Astrocyte of the hippocampus (primary cell): ENCODE measurements at regions not wholly inside any gene's neighbourhood (a gene's known extent, or its start where the extent isn't known, plus 50 kb on each side); places are given as distances from the start of the nearest gene placed in this dataset.

Source experiments
- DNase-seq: peaks from one replicate; pipeline ENCODE4 v3.0.0; 2011; ENCODE audit warnings: low read depth, low spot score

DNA sequence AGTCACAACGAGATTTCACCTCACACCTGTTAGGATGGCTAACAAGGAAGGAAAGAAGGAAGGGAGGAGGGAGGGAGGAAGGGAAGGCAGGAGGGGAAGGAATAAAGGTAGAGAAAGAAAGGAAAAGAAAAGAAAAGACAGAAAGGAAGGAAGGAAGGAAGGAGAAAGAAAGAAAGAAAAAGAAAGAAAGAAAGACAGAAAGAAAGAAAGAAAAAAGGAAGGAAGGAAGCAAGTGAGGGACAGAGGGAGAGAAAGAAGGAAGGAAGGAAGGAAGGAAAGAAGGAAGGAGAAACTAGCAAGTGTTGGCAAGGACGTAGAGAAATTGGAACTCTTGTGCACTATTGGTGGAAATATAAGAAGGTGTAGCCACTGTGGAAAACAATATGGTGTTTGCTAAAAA, 52.2 kb downstream of the CCDC185 start:
- DNase-seq = no peak

DNA sequence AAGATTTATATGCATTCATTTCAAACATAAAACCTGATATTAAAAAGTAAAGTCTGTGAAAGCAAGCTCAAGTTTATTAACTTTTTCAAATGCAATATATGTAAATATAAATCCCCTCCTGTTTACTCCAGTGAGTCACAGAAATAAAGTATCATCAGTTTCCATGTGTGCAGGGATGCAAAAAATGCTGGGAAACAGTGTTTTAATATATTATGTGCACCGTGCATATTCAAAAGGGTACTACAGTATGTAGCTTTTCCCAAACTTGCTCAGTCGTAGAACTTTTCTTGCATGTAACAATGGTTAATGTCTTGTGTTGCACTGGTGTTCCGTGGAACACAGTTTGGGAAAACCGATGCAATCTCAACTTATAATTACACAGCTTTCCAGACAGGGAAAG, 60.7 kb downstream of the CCDC185 start:
- DNase-seq = no peak

DNA sequence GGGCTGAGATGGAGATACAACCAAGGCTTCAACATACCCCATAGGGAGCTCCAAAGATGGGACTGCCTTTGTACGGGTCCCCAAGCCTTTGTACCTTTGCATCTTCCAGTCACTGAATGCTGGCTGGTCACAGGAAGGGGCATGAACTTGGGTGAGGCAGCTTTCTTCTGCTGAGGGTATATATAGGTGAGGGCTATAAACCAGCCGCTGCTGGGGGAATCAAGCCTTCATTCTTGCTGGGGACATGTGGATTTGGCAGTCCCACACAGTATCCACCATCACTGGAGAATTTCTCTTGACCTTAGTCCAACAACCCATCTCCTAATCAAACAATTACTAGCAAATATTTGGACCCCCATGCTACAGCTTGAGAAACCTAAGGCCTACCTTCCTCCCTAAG, 61.7 kb downstream of the CCDC185 start:
- DNase-seq = no peak

DNA sequence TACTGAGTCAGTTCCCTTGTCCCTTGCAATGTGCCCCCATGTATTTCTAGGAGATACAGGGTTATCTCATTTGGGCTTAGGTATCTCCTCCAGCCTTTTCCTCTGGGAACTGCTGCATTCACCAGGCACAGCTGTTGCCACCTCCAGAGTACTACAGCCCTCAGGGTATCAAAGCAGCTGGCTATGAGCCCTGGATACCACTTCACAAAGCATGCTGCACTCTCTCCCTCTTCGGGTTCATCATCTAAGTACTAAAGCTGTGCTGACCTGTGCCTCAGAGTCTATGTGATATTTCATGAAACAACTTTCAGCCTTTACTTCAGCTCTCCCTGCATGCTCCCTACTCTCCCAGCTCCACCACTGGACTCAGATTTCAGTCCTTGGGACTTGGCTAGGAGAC, 62.3 kb downstream of the CCDC185 start:
- no peak for DNase-seq

DNA sequence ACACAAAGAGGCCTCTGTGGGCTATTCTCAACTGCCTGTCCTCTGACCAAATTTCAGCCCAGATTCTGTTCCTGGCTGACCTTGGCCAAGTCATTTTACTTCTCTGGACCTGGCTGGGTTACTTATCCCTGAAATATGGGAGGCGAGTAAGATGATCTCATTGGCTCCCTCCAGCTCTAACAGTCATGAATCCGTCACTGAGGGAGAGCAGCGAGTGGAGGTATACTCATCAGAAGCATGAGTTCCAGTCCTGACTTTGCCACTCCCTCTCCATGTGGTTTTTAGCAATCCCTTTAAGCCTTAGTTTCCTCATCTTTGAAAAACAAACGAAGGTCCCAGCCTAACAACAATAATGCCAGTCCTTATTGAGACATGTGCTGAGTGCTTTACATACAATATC, 63.5 kb downstream of the CCDC185 start:
- DNase-seq = no peak

DNA sequence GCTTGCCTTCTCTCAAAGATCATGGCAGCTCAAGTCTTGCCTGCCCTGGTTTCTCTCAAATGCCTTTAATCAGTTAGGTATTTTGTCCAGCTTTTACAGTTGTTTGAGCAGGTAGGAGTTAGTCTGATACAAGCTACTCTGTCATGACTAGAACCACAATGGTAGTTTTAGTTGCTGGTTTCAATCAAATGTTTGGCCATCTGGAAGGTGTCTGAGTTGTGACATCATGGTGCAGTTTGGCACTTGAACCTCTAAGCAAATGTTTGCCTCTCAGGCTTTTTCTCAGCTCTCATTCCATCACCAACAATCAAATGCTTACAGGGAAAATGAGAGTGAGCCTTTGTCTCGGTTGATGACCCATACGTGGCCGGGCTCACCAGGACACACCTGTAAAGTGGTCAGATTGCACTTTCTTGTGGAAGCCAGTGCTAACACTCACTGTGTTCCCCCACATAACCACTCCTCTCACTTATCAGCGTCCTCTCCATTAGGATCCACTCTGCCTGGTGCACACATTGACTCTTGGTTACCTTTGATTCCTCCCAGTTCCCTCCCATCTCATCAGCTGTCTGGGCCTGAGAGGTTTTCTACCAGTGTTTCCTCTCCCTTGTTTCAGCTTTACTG, 67.5 kb downstream of the CCDC185 start:
- DNase-seq = no peak

DNA sequence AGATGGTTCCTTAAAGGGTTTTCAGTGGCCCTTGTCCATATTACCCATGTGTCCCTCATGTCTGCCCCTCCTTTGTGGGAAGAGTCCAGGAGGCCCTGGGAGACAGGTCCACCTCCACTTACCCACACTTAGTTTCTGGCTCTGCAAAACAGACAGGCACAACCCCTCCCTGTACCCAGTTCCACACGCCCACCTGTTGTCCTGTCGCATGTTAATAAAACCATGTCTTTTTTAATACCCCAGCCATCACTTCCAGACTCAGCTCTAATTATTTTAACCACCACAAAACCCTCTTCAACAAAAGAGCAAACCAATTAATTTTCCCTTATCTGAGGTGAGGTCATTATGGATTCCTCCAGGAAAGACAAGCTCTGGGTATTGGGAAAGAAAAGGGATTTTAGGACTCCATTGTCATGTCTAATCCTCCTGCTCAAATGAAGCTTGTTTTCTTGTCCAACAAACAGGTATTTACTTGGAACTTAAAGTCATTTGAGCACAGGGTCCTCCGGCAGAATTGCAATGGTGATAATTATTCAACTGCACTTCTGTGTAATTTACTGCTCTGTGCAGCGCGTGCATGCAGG, 68.9 kb downstream of the CCDC185 start:
- DNase-seq = no peak

DNA sequence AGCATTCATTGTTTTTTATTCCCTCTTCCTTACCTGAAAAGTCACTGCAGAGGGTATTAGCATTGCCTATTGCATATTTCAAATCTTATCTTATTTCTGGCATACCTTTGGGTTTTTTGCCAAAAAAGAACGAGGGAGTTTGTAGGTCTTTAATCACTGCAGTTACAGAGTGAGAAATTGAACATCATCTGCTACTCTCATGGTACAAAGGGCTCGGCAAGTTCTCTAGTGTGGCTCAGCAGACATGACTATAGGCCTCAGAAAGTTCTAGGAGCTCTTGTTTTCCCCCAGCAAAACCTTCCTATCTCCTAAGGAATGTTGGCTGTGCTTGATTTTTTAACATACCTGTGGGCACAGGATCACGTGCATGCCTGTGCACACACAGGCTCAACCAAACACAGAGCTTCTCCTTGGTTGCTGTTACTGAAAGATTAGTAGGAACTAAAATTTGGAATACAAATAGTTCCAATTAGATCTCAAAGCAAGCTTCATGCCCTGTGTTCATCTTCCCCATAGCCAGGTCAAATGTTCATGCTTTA, 69.7 kb downstream of the CCDC185 start:
- no peak for DNase-seq

DNA sequence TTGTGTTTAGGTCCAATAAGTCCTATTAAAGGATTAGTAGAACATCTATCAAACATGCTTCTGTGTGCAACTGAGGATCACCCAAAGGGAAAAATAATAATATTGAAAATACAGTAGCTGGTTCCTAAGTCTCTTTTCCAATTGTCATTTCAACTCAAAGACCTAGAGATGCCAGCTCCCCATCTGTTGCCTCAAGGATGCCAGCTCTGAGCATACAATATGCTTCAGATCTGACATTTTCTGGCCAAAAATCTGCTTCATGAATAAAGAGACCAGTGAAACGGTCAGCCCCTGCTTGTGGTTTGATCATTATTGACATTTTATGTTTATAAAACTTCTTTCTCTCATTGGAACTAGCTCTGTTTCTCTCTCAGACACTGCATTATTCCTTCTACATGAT, 72.9 kb downstream of the CCDC185 start:
- DNase-seq = no peak

DNA sequence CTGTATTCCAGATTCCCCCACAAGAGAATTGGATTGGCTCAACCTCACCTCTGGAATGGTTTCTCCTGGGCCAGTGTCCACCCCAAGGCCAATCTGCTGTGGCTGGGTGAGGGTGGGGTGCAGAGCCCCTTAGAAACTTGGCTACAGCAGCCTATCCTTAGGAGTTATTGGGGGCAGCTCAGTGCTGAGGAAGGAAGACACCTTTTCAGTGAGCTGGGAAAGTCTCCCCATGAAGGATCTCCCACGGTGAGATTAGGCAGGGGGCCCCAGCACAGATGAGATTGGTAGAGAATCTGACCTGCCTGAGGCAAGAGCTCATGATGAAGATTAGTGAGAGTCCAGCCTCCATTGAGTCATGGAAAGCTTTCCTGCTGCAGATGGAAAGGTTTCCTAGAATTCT, 78.4 kb downstream of the CCDC185 start:
- no peak for DNase-seq

DNA sequence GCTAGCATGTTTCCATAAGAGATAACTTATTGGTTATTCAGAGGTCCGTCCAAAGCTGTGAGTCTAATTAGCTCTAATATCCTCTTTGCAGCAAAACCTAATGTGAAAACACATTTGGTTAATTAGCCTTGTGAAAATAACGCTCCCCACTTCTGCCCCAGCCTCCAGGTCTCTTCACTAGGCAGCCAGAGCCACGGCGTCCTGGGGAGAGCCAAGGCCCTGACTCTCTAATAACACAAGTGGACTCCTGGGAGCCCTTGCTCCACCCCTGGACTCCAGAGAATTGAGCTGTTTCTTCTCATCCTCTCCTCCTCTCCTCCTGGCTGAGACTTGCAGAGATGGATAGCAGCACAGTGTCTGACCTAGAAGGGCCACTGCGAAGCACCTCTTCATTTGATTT, 78.8 kb downstream of the CCDC185 start:
- no peak for DNase-seq

DNA sequence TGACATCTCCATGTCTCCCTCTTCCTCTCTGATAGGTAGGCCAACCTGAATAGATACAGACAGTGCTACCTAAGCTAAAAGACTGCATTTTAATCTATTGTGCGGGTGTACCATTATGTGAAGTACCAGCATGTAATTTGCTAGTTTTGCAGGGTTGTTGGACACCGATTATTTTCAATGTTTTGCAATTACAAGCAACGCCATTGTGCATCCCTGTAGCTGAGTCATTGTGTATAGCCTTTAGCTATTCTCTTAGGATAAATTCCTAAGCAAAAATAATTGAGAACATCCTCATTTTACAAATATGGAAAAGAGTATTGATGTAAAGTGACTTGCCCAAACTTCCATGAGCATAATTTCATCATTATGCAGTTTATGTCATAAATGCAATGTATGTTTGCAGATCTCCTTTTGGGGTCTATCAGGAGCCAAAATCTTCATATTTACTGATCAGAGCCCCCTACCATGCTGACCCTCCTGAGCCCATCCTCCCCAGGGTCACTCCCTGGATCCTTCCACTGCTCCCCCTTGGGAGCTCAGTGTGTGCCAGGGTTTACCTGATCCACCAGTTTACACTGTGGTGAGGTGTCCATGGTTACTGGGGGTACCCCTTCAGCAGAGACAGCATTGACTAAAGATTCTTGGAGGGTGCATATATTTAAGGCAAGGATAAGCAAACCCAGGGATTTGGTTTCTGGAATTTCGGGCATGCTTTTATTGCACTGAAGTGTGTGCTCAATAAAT, 80.6 kb downstream of the CCDC185 start:
- no peak for DNase-seq

DNA sequence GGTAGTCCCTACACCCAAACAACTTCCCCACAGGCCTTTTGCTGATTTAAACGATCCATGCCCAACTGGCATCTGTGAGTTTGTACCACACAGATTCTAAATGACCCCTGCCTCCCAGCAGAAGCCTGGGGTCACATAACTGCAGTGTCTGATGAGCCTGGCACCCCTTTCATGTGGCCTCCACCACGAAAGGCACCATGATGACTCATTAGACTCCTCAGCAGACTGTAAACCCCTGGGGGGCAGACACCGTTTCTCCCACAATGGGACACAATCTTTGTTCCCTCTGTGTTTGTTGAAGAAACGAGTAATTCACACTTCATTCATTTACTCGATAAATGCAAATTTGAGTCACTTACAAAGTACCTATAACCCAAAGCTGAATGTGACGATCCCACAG, 81.6 kb downstream of the CCDC185 start:
- no peak for DNase-seq

DNA sequence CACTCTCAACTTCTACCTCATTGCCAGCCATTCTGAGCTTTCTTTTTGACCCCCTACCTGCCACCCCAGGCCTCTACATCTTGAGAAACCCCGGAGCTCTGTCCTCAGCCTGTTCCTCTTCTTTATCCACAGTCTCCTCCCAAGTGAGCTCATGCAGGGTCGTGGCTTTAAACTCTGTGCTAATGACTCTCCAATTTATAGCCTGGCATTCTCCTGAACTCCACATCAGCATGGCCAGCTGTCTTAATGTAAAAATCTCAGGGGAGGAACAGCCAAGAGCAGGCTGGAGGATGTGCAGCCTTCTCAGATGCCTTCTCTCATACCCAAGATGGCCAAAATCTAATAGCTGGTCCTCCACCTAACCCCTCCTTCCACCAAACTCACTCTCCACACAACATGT, 84.2 kb downstream of the CCDC185 start:
- DNase-seq = no peak

DNA sequence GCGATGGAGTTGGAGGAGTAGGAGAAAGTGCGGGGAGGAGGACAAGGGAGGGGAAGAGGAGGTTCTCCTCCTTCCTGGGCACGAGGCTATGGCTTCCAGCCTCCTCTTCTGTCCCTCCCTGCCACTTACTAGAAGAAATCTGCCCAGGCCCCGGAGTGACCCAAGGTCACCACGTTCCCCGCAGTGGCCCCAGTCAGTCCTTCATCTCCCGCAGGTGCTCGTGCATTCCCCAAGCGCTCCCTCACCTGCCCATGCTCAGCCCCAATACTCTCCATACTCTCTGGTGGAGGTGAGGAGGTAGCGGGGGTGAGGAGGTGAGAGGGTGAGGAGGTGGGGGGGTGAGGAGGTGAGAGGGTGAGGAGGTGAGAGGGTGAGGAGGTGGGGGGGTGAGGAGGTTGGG, 85.4 kb downstream of the CCDC185 start:
- DNase-seq = no peak

DNA sequence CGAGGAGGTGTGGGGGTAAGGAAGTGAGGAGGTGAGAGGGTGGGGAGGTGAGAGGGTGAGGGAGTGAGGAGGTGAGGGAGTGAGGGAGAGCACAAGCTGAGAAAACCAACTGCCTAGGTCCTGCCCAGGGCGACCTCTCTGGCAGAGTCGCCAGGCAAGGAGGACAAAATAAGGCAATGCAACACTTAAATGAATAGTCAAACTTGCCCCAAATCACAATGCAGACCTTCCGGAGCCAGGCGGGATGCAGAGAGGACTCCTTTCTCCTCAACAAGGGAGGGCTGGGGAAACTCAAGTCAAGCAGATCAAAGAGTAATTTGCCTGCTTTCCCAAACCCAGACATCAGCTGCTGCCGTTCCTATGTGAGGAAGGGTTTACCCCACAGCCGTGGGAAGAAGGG, 86.0 kb downstream of the CCDC185 start:
- no peak for DNase-seq

DNA sequence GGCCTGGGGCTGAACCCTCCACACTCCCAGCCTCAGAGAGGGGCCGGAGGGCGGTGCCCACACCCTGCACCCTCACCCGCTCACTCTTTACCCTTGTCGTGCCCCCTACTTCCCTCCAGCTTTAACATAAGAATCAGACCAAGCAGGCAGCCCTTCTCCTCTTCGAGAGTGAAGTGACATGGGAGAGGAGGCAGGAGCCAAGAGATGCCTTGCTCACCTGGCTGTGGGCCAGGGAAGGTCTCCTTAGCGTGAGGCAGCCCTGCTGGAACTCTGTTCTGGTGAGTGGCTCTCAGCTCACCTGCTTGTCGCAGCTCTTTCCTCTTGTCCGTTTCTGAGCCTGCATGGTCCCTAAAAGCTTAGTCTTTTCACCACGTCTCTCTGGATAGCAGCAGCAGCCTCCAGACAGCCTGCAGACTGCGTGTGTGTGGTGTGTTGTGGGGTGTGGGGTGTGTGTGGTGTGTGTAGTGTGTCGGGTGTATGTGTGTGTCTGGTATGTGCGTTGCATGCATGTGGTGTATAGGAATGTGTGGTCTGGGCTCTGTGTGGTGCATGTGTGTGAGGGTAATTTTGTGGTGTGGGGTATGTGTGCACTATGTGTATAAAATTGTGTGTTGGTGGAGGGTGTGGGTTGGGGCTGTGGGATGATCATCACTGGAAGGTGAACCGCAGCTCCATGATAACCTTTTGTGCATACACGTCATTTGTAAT, 86.7 kb downstream of the CCDC185 start:
- DNase-seq = peak; percentile 35

DNA sequence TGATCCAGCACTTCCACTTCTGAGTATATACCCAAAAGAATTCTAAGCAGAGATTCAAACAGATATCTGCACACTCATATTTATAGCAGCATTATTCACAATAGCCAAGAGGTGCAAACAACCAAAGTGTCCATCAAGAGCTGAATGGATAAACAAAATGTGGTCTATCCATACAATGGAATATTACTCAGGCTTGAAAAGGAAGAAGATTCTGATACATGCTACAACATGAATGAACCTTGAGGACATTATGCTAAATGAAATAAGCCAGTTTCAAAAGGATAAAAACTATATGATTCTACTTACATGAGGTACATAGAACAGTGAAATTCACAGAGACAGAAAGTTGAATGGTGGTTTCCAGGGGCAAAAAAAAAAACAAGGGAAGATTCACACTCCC, 88.9 kb downstream of the CCDC185 start:
- DNase-seq = no peak

DNA sequence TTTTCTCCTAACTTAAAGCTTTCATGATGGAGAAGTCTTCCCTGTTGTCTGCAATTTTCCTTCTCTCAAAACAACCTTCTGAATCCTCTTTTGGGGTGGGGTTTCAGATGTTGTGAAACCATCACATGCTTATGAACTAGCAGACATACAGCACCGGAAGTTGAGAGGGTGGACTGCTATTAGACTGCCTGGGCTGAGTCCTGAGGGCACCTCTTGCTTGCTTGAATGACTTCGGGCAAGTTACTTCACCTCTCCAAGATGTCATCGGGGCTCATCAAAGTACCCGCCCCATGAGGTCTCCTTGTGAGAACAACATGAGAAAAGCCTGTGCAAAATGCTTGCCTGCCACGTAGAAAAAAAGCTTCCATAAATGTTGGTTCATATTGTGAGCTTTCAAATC, 89.6 kb downstream of the CCDC185 start:
- DNase-seq = no peak

DNA sequence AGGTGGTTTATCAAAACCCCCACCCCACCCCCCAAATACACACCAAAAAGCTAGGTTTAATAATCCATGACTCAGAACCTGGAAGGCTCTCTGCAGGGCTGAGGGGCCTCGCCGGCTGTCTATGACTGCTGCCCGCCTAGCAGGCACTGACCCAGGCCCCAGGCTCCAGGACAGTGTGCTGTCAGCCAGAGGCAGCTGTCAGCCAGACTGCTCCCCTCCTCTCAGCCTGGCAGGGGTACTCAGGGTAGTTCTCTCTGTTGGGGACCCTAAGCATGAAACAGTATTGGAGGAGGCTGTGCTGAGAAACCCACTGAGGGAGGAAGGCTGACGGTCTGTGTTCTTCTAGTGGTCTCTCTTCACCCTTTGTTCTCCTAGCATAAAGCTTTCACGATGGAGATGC, 90.3 kb downstream of the CCDC185 start:
- DNase-seq = no peak

DNA sequence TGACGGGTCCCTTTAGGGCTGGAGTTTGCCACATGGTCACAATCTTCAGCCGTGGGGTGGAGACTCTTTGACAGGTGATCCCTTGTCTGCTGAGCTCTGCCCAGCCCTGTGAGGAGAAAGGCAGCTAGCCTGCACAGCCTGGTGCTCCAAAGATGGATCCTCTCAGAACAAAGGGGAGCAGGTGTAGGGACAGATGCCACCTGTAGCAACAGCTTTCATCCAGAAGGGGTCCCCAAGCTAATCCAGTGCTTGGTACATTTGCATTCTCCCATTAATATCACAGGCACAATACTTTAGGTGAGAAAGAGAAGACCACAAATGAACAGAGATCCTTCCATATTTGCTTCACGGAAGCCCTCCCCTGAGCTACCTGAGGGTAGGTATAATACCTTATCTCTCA, 93.2 kb downstream of the CCDC185 start:
- no peak for DNase-seq
